ENCODE measurements at regions not wholly inside any gene's neighbourhood (a gene's known extent, or its start where the extent isn't known, plus 50 kb on each side); places are given as distances from the start of the nearest gene placed in this dataset.

- ATAC-seq, result no peak
- CTCF ChIA-PET (ENCODE audit: low intra/inter-chr PET ratio), result no interaction called here
- Histone ChIP-seq H3K9ac (ENCODE audit: insufficient read depth in 1 of 2, low read depth in 2 of 2, low read length in 2 of 2) (no peak overlapping the region), H3K9me1 (ENCODE audit: control insufficient read depth, insufficient read depth, low read length) (no peaks in the 10 kb centered on the region), H4K20me1 (replicated peaks; ENCODE audit: control insufficient read depth, insufficient read depth, low read length) (no peaks in the 10 kb centered on the region), H3K79me2 (ENCODE audit: control insufficient read depth, insufficient read depth, low read length) (no peaks in the 10 kb centered on the region), H3K36me3 (ENCODE audit: control insufficient read depth, insufficient read depth, low read length) (no peaks in the 10 kb centered on the region), H3K27me3 (ENCODE audit: control insufficient read depth in 2 of 2, insufficient read depth in 2 of 2, low read length in 2 of 2) (no peaks in the 10 kb centered on the region), H3K4me2 (ENCODE audit: insufficient read depth, low read length) (no peak overlapping the region), H3K27ac (ENCODE audit: extremely low read depth, low read depth, low read length) (no peak overlapping the region), H3K9me3 (replicated peaks; ENCODE audit: control insufficient read depth, insufficient read depth, low read depth, low read length) (no peaks in the 10 kb centered on the region), H3K4me1 (replicated peaks in 1 of 2; ENCODE audit: control insufficient read depth in 2 of 2, insufficient read depth in 2 of 2, low read length in 2 of 2) (no peaks in the 10 kb centered on the region), H2AFZ (ENCODE audit: low read depth, low read length) (no peak overlapping the region), H3K4me3 (no peak overlapping the region)
- no peak for FAIRE-seq
- 4% methylated on average over 5 of the region's 5 CpGs for WGBS (ENCODE audit: insufficient coverage, low coverage, missing lambda C conversion rate)
- in situ Hi-C loops (cut with MboI), result no loop called here
- TF ChIP-seq ZNF354B (CRISPR knock-in tag; IDR thresholded peaks at IDR 0.05) (no peak), PTBP1 (IDR thresholded peaks at IDR 0.05; ENCODE audit: low read depth, low read length) (no peak), MED1 (CRISPR knock-in tag; IDR thresholded peaks at IDR 0.05; ENCODE audit: borderline replicate concordance) (no peak), PATZ1 (CRISPR knock-in tag; IDR thresholded peaks at IDR 0.05; ENCODE audit: borderline replicate concordance) (no peak), MYC (IDR thresholded peaks at IDR 0.05; ENCODE audit: low read depth, low read length) (no peak), MYC (CRISPR knock-in tag; IDR thresholded peaks at IDR 0.05; ENCODE audit: borderline replicate concordance, low read depth) (no peak), GMEB1 (CRISPR knock-in tag; IDR thresholded peaks at IDR 0.05) (no peak), AFF4 (CRISPR knock-in tag; IDR thresholded peaks at IDR 0.05) (no peak)
- no TSS peak for BruUV-seq (replicated peaks)
- no peak for DNase-seq (ENCODE audit: extremely low read depth in 1 of 4, low spot score in 3 of 4)
- POLR2A ChIA-PET, result no interaction called here
- intact Hi-C loops (cut with micrococcal nuclease), result no loop called here
These were observed 309.2 kb upstream of the SPTLC3 start for GRCh38 chr20:12699374-12700228.
